ENCODE measurements at regions not wholly inside any gene's neighbourhood (a gene's known extent, or its start where the extent isn't known, plus 50 kb on each side); places are given as distances from the start of the nearest gene placed in this dataset.
A peak's percentile ranks its signal among the peaks of the same experiment; 100 is the strongest.

- Histone ChIP-seq H3K4me3 (no peak overlapping the region), H3K27ac (no peak overlapping the region), H3K9me3 (no peaks in the 10 kb centered on the region), H3K4me2 (no peak overlapping the region), H3K4me1 (no peaks in the 10 kb centered on the region)
- 0% methylated on average over 1 of the region's 1 CpG for WGBS (ENCODE audit: missing lambda C conversion rate)
- no peak for DNase-seq (ENCODE audit: low read depth in 1 of 2, low spot score in 1 of 2)
- ChIA-PET CTCF (interaction anchor here (0.7 kb wide), 1 partner anchor 8 kb away, joined by 3 read pairs; no protein-coding TSS in a partner anchor), POLR2A (no interaction called here)
- ATAC-seq, result no peak
- no peak for TF ChIP-seq CBX2 (IDR thresholded peaks at IDR 0.05; ENCODE audit: borderline replicate concordance, low read depth)
- no peak for TF ChIP-seq JUN (IDR thresholded peaks at IDR 0.05)
- no peak for TF ChIP-seq CBX8 (IDR thresholded peaks at IDR 0.05)
- TF ChIP-seq ATOH8 (CRISPR knock-in tag; IDR thresholded peaks at IDR 0.05; ENCODE audit: low read depth), result no peak
- TF ChIP-seq ZC3H11A (IDR thresholded peaks at IDR 0.05), result no peak
- no peak for TF ChIP-seq NR3C1 (IDR thresholded peaks at IDR 0.05)
- no peak for TF ChIP-seq POLR2AphosphoS2 (conservative IDR thresholded peaks at IDR 0.05; ENCODE audit: low read length)
- TF ChIP-seq RFX5 (IDR thresholded peaks at IDR 0.05), result no peak
- no peak for FAIRE-seq
Observed at GRCh38 chr3:80472961-80473360, 705.2 kb upstream of the ROBO1 start.

DNA sequence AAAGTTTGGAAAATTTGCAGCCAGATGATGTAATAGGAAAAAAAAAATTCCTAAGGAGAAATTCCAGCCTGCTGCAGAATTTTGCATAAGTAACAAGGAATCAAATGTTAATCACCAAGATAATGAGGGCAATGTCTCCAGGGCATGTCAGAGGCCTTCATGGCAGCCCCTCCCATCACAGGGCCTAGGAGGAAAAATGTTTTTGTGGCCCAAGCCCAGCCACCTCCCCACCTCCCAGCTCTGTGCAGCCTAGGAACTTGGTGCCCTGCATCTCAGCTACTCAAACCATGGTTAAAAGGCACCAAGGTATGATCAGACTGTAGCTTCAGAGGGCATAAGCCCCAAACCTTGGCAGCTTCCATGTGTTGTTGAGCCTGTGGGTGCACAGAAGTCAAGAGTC, 704.7 kb upstream of the ROBO1 start:
- FAIRE-seq, result no peak

GRCh38 chr3:80470433-80470832, 702.6 kb upstream of the ROBO1 start:
- no peak for DNase-seq (ENCODE audit: low read depth in 1 of 2, low spot score in 1 of 2)
- Histone ChIP-seq H3K4me2 (no peak overlapping the region), H3K27ac (no peak overlapping the region), H3K9me3 (no peaks in the 10 kb centered on the region), H3K4me1 (no peaks in the 10 kb centered on the region), H3K4me3 (no peak overlapping the region)
- TF ChIP-seq MAFK (IDR thresholded peaks at IDR 0.05; ENCODE audit: partially characterized antibody) (peak; percentile 54), ELK1 (IDR thresholded peaks at IDR 0.05; ENCODE audit: low read depth, low read length) (no peak)
- peak; percentile 87 for FAIRE-seq
- POLR2A ChIA-PET, result no interaction called here
- no peak for ATAC-seq
- CTCF ChIA-PET, result no interaction called here
- 6% methylated on average over 2 of the region's 2 CpGs for WGBS (ENCODE audit: missing lambda C conversion rate)

More for the DNA sequence above, 704.7 kb upstream of the ROBO1 start:
- Histone ChIP-seq H3K4me1 (no peaks in the 10 kb centered on the region), H3K4me3 (no peak overlapping the region), H3K9me3 (no peaks in the 10 kb centered on the region), H3K4me2 (no peak overlapping the region), H3K27ac (no peak overlapping the region)
- DNase-seq (ENCODE audit: low read depth in 1 of 2, low spot score in 1 of 2) (no peak), ATAC-seq (no peak)
- TF ChIP-seq FOSL2 (IDR thresholded peaks at IDR 0.05), result no peak
- TF ChIP-seq FOSL2 (CRISPR knock-in tag; IDR thresholded peaks at IDR 0.05), result no peak
- TF ChIP-seq KDM1A (IDR thresholded peaks at IDR 0.05; ENCODE audit: low read depth), result no peak
- no peak for TF ChIP-seq MAX (IDR thresholded peaks at IDR 0.05)
- no peak for TF ChIP-seq ZSCAN20 (CRISPR knock-in tag; IDR thresholded peaks at IDR 0.05)
- no peak for TF ChIP-seq HDAC2 (IDR thresholded peaks at IDR 0.05)
- TF ChIP-seq RCOR1 (IDR thresholded peaks at IDR 0.05; ENCODE audit: low read depth, low read length), result no peak
- no peak for TF ChIP-seq HMGXB4 (CRISPR knock-in tag; IDR thresholded peaks at IDR 0.05; ENCODE audit: borderline replicate concordance)
- TF ChIP-seq CHD4 (IDR thresholded peaks at IDR 0.05; ENCODE audit: borderline replicate concordance), result no peak
- no peak for TF ChIP-seq GATA3 (IDR thresholded peaks at IDR 0.05; ENCODE audit: borderline replicate concordance)
- no peak for TF ChIP-seq HOXB13 (CRISPR knock-in tag; IDR thresholded peaks at IDR 0.05; ENCODE audit: low read depth)
- no peak for TF ChIP-seq JUN (IDR thresholded peaks at IDR 0.05)
- TF ChIP-seq ZC3H11A (IDR thresholded peaks at IDR 0.05), result no peak
- CTCF ChIA-PET, result no interaction called here
- POLR2A ChIA-PET, result no interaction called here

Data from A549 (cell line).